Osteoblast (primary cell): ENCODE measurements at regions not wholly inside any gene's neighbourhood (a gene's known extent, or its start where the extent isn't known, plus 50 kb on each side); places are given as distances from the start of the nearest gene placed in this dataset.

Source experiments
- DNase-seq: peaks from one replicate; pipeline ENCODE4 v3.0.0; 2011; ENCODE audit warnings: low spot score, mixed read lengths; ENCODE audit not compliant: insufficient read length; ENCODE audit errors: missing footprints
- H2AFZ ChIP-seq: 2 replicates; pipeline ENCODE4 v1.6.0; 2011; ENCODE audit warnings: mild to moderate bottlenecking, low read length
- H3K27ac ChIP-seq: 2 replicates; pipeline ENCODE4 v1.5.1; 2011; ENCODE audit warnings: mild to moderate bottlenecking, low read depth, low read length, moderate library complexity
- H3K27me3 ChIP-seq: 2 replicates; pipeline ENCODE4 v1.6.0; 2012; ENCODE audit warnings: mild to moderate bottlenecking, control low read depth, inconsistent platforms, low read length, moderate library complexity; ENCODE audit not compliant: insufficient read depth
- H3K36me3 ChIP-seq: 2 replicates; pipeline ENCODE4 v1.5.1; 2011; ENCODE audit warnings: mild to moderate bottlenecking, low read length, control low read depth, moderate library complexity; ENCODE audit not compliant: insufficient read depth
- H3K4me1 ChIP-seq: 2 replicates; pipeline ENCODE4 v1.5.1; 2011; ENCODE audit warnings: mild to moderate bottlenecking, low read length, control low read depth, moderate library complexity; ENCODE audit not compliant: insufficient read depth
- H3K4me2 ChIP-seq: 2 replicates; pipeline ENCODE4 v1.6.0; 2011; ENCODE audit warnings: mild to moderate bottlenecking, low read length; ENCODE audit not compliant: insufficient read depth
- H3K4me3 ChIP-seq: fragments of 200-600 bp; sonication (generic); 3 replicates; pipeline ENCODE4 v1.5.1; 2012; ENCODE audit warnings: mild to moderate bottlenecking, low read length, inconsistent platforms; ENCODE audit not compliant: insufficient read depth
- H3K79me2 ChIP-seq: 2 replicates; pipeline ENCODE4 v1.6.0; 2012; ENCODE audit warnings: mild to moderate bottlenecking, low read length, control low read depth, inconsistent platforms; ENCODE audit not compliant: insufficient read depth
- H3K9me3 ChIP-seq: 2 replicates; pipeline ENCODE4 v1.5.1; 2011; ENCODE audit warnings: low read depth, low read length, control low read depth
- H4K20me1 ChIP-seq: 2 replicates; pipeline ENCODE4 v1.6.0; 2012; ENCODE audit warnings: mild to moderate bottlenecking, low read length, control low read depth; ENCODE audit not compliant: insufficient read depth
- CTCF ChIP-seq: IDR thresholded peaks from 2 replicates; pipeline ENCODE4 v1.5.1; 2011; ENCODE audit warnings: mild to moderate bottlenecking, low read depth, low read length, moderate library complexity; ENCODE audit errors: extremely low read depth

GRCh38 chr4:44806071-44806470 is 79.7 kb upstream of the GNPDA2 start:
- no peak for TF ChIP-seq CTCF
- Histone ChIP-seq H4K20me1 (no peaks in the 10 kb centered on the region), H3K4me1 (no peaks in the 10 kb centered on the region), H3K36me3 (no peaks in the 10 kb centered on the region), H2AFZ (no peak overlapping the region), H3K27ac (no peak overlapping the region), H3K79me2 (no peaks in the 10 kb centered on the region), H3K27me3 (no peaks in the 10 kb centered on the region), H3K4me3 (no peak overlapping the region), H3K4me2 (no peak overlapping the region), H3K9me3 (no peaks in the 10 kb centered on the region)
- no peak for DNase-seq

DNA sequence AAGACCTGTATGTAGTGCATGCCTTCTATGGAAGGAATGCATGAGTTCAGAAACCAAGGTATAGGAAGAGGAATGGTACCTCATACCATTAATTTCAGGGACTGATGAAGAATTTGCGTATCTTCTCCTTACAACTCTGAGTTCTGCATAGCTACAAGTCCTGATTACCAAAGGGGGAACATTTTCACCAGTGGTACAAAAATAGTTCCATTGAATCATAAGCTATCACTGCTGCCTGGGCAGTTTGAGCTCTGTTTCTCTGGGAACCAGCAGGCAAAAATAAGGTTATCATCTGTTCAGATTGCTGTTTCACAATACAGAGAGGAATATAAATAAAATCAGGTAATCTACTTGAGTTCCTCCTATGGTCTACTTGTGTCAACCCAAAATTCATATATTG is 77.9 kb upstream of the GNPDA2 start:
- Histone ChIP-seq H3K27me3 (no peaks in the 10 kb centered on the region), H3K79me2 (no peaks in the 10 kb centered on the region), H3K4me2 (no peak overlapping the region), H2AFZ (no peak overlapping the region), H3K9me3 (no peaks in the 10 kb centered on the region), H3K4me3 (no peak overlapping the region), H4K20me1 (no peaks in the 10 kb centered on the region), H3K4me1 (no peaks in the 10 kb centered on the region), H3K36me3 (no peaks in the 10 kb centered on the region), H3K27ac (no peak overlapping the region)
- TF ChIP-seq CTCF = no peak
- no peak for DNase-seq

DNA sequence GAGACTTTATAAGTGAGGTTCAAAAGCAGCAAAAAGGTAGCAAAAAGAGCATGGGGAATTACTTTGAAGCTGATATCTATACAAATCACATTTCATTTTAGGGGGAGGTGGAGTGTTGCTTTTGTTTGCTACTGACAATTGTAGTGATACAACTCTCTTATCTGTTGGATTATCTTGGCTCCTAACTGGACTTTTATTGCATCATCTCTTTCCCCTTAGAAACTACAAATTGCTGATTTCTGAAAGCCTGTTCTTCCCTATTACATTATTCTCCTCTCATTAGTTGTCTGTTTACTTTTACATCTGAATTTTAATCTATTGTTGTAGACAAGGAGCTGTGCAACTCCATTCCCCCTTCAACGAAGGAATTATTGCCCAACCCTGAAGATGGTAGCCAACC is 75.0 kb upstream of the GNPDA2 start:
- Histone ChIP-seq H3K4me2 (no peak overlapping the region), H4K20me1 (no peaks in the 10 kb centered on the region), H3K4me1 (no peaks in the 10 kb centered on the region), H3K9me3 (no peaks in the 10 kb centered on the region), H3K79me2 (no peaks in the 10 kb centered on the region), H3K27ac (no peak overlapping the region), H3K4me3 (no peak overlapping the region), H3K27me3 (no peaks in the 10 kb centered on the region), H2AFZ (no peak overlapping the region), H3K36me3 (no peaks in the 10 kb centered on the region)
- no peak for DNase-seq
- TF ChIP-seq CTCF = no peak

- no peak overlapping the region for H3K27ac ChIP-seq
- no peak for TF ChIP-seq CTCF
- no peaks in the 10 kb centered on the region for H3K27me3 ChIP-seq
- H3K4me2 ChIP-seq = no peak overlapping the region
- H2AFZ ChIP-seq = no peak overlapping the region
- DNase-seq = no peak
- no peaks in the 10 kb centered on the region for H3K79me2 ChIP-seq
- no peaks in the 10 kb centered on the region for H4K20me1 ChIP-seq
- no peaks in the 10 kb centered on the region for H3K9me3 ChIP-seq
- no peak overlapping the region for H3K4me3 ChIP-seq
- H3K4me1 ChIP-seq = no peaks in the 10 kb centered on the region
- H3K36me3 ChIP-seq = no peaks in the 10 kb centered on the region
Measured at GRCh38 chr4:44791831-44792230, 65.5 kb upstream of the GNPDA2 start.
